SW480 (cell line): ENCODE measurements at regions not wholly inside any gene's neighbourhood (a gene's known extent, or its start where the extent isn't known, plus 50 kb on each side); places are given as distances from the start of the nearest gene placed in this dataset.
"Not testable (repeated sequence)": the region's sequence is repeated elsewhere in the genome, so short reads cannot be mapped to it uniquely, and the experiment has no call there.

ENCODE experiments used
- DNase-seq: peaks from one replicate; pipeline ENCODE4 v3.0.0-alpha.2; 2016; ENCODE audit warnings: low spot score

GRCh38 chr6:11848852-11849731 lies 70.5 kb upstream of the ADTRP start:
- DNase-seq = no peak

- DNase-seq = no peak
These were observed 69.7 kb upstream of the ADTRP start for GRCh38 chr6:11848346-11848651.

GRCh38 chr6:11847515-11848345 lies 69.1 kb upstream of the ADTRP start:
- DNase-seq = no peak

GRCh38 chr6:11847068-11847467 lies 68.5 kb upstream of the ADTRP start:
- not testable (repeated sequence) for DNase-seq

- no peak for DNase-seq
These were observed 67.3 kb upstream of the ADTRP start for GRCh38 chr6:11845664-11846577.

GRCh38 chr6:11842795-11843194 lies 64.2 kb upstream of the ADTRP start:
- DNase-seq = not testable (repeated sequence)

- DNase-seq = no peak
These were observed 56.5 kb upstream of the ADTRP start for GRCh38 chr6:11835065-11835464.

- peak; percentile 87 for DNase-seq
These were observed 55.3 kb upstream of the ADTRP start for GRCh38 chr6:11833626-11834592.

- DNase-seq = no peak
These were observed 53.0 kb upstream of the ADTRP start for GRCh38 chr6:11831653-11832052.

GRCh38 chr6:11830520-11830919 lies 51.9 kb upstream of the ADTRP start:
- no peak for DNase-seq

- DNase-seq = no peak
These were observed 51.5 kb upstream of the ADTRP start for GRCh38 chr6:11830105-11830504.

- DNase-seq = no peak
These were observed 49.8 kb upstream of the ADTRP start for GRCh38 chr6:11828262-11828870.
